ENCODE measurements at regions not wholly inside any gene's neighbourhood (a gene's known extent, or its start where the extent isn't known, plus 50 kb on each side); places are given as distances from the start of the nearest gene placed in this dataset.
A peak's percentile ranks its signal among the peaks of the same experiment; 100 is the strongest.

DNA sequence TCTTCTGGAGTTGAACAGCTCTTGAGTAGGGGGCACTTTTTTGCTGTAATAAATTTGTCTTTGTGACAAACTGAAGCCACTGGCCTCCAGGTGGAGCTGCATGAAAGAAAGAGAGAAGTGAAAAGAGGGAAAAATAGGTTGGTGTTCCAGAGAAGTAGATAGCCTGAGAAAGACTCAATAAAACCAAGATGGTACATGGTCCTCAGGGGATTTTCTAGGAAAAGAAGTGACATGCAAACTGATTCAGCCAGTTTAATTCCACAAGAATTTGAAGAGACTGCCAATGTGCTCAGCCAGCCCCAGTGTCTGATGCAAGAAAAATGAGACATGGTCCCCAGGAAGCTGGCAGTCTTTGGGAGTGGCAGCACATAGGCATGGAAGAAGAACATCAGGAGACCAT lies 152.7 kb downstream of the CD47 start:
- no peaks in the 10 kb centered on the region for H3K36me3 ChIP-seq
- H3K4me1 ChIP-seq = peaks cover 0 to 16% (median 7%) of the 10 kb centered on the region in 4 donors
- no peak for DNase-seq (ENCODE audit: extremely low spot score)
- H3K27me3 ChIP-seq = no peaks in the 10 kb centered on the region
- H3K27ac ChIP-seq (replicated peaks in 1 of 4) = no peak overlapping the region
- no peak overlapping the region for H3K4me3 ChIP-seq
- TF ChIP-seq EP300 (IDR thresholded peaks at IDR 0.05) (no peak), CTCF (IDR thresholded peaks at IDR 0.05) (peak; percentile 51 to 57 (median 55))
- H3K9me3 ChIP-seq = no peaks in the 10 kb centered on the region
- intact Hi-C loops (cut with DNase I) = loop anchor here (10.0 kb wide), 2 partner anchors 467 to 547 kb away; no protein-coding TSS in a partner anchor

DNA sequence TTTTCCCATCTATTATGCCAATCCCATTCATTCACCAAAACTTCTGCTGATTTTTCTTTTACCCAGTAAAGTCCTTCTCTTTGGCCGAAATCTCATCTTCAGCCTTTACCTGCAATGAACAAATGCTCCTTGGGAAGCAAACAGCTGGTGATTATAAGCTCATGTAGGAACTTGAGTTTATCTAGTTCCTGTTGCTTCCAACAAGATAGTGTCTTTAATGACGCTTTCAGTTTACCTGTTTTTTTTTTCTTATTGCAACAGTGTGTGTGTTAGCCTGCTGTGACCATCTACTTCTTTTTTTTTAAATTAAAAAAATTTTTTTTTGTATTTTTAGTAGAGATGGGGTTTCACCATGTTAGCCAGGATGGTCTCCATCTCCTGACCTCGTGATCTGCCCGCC lies 156.0 kb downstream of the CD47 start:
- TF ChIP-seq EP300 (IDR thresholded peaks at IDR 0.05) (no peak), POLR2AphosphoS5 (IDR thresholded peaks at IDR 0.05) (no peak), CTCF (IDR thresholded peaks at IDR 0.05) (no peak), POLR2A (IDR thresholded peaks at IDR 0.05; ENCODE audit: low read depth) (no peak)
- intact Hi-C loops (cut with DNase I) = loop anchor here (10.0 kb wide), 2 partner anchors 470 to 550 kb away; no protein-coding TSS in a partner anchor
- WGBS = 93% methylated on average over 4 of the region's 4 CpGs
- Histone ChIP-seq H3K36me3 (no peaks in the 10 kb centered on the region), H3K9me3 (no peaks in the 10 kb centered on the region), H3K4me1 (peaks cover 0 to under 1% (median 0%) of the 10 kb centered on the region in 4 donors), H3K4me3 (no peak overlapping the region), H3K27ac (replicated peaks in 1 of 4) (no peak overlapping the region), H3K27me3 (no peaks in the 10 kb centered on the region)
- DNase-seq (ENCODE audit: extremely low spot score) = no peak

DNA sequence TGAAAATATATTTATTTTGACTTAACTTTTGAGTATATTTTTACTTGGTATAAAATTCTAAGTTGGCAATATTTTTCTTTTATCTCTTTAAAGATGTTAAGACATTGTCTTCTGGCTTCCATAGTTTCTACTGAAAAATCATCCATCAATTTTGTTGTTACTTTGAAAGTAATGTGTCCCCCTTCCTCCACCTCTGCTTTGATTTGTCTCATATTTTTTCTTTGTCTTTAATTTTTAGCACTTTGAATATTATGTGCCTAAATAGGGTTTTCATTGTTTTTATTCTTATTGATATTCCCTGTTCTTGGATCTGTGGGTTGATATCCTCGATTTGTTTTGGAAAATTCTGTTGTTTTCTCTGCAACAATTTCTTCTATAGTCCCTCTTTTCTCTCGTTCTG lies 157.4 kb downstream of the CD47 start:
- peaks cover 0 to 5% (median 1%) of the 10 kb centered on the region in 4 donors for H3K4me1 ChIP-seq
- intact Hi-C loops (cut with DNase I) = loop anchor here (10.0 kb wide), 2 partner anchors 471 to 551 kb away; no protein-coding TSS in a partner anchor
- no peaks in the 10 kb centered on the region for H3K36me3 ChIP-seq
- H3K4me3 ChIP-seq = no peak overlapping the region
- no peaks in the 10 kb centered on the region for H3K27me3 ChIP-seq
- no peak for DNase-seq (ENCODE audit: extremely low spot score)
- WGBS = 89% methylated on average over 2 of the region's 2 CpGs
- no peak for TF ChIP-seq EP300 (IDR thresholded peaks at IDR 0.05)
- no peak for TF ChIP-seq CTCF (IDR thresholded peaks at IDR 0.05)
- TF ChIP-seq POLR2AphosphoS5 (IDR thresholded peaks at IDR 0.05) = no peak
- H3K27ac ChIP-seq (replicated peaks in 1 of 4) = no peak overlapping the region
- no peaks in the 10 kb centered on the region for H3K9me3 ChIP-seq

DNA sequence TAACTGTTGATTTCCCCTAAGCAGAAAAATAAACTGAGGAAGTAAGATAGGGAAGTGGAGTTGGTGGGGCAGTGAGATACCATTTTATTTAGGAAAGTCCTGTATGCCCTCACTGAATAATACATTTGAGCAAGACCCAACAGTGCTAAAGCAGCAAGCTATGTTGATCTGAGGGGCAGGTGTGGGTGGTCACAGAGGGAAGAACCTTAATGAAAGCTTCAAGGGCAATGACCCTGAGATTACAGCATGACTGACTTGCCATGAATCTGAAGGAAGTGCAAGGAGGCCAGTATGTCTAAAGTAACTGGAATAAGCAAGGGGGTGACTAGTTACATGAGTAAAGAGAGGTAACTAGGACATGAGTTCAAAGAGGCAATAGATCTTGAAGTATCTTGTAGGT lies 159.5 kb downstream of the CD47 start:
- DNase-seq (ENCODE audit: extremely low spot score) = no peak
- Histone ChIP-seq H3K36me3 (no peaks in the 10 kb centered on the region), H3K27ac (replicated peaks in 1 of 4) (no peak overlapping the region), H3K4me1 (peaks cover 5 to 23% (median 19%) of the 10 kb centered on the region in 4 donors), H3K4me3 (no peak overlapping the region), H3K27me3 (no peaks in the 10 kb centered on the region), H3K9me3 (no peaks in the 10 kb centered on the region)
- intact Hi-C loops (cut with DNase I) = loop anchor here (10.0 kb wide), 2 partner anchors 473 to 553 kb away; no protein-coding TSS in a partner anchor
- TF ChIP-seq POLR2A (IDR thresholded peaks at IDR 0.05; ENCODE audit: low read depth) (no peak), POLR2AphosphoS5 (IDR thresholded peaks at IDR 0.05) (no peak), EP300 (IDR thresholded peaks at IDR 0.05) (no peak), CTCF (IDR thresholded peaks at IDR 0.05) (no peak)

DNA sequence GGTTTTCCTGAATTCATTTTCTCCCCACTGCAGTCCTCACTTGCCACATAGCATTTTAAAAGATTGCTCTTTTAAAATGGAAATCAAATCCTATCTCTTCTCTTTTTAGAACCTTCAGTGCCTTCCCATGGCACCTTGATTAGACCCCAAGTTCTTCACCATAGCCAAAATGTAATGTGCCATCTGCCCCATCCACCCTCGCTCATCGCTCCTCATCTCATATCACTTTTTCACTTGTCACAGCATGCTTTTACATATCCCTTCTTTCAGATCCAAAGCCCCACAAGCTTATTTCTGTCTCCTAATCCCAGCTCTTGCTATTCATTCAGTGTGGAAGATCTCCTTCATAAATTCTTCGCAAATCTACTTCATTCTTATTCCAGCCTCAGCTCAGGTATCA lies 161.7 kb downstream of the CD47 start:
- Histone ChIP-seq H3K4me3 (no peak overlapping the region), H3K9me3 (no peaks in the 10 kb centered on the region), H3K27ac (replicated peaks in 1 of 4) (no peak overlapping the region), H3K27me3 (no peaks in the 10 kb centered on the region), H3K4me1 (peaks cover 5 to 23% (median 19%) of the 10 kb centered on the region in 4 donors), H3K36me3 (no peaks in the 10 kb centered on the region)
- 86% methylated on average over 3 of the region's 3 CpGs for WGBS
- TF ChIP-seq EP300 (IDR thresholded peaks at IDR 0.05) (no peak), CTCF (IDR thresholded peaks at IDR 0.05) (no peak), POLR2AphosphoS5 (IDR thresholded peaks at IDR 0.05) (no peak), POLR2A (IDR thresholded peaks at IDR 0.05; ENCODE audit: low read depth) (no peak)
- intact Hi-C loops (cut with DNase I) = loop anchor here (5.0 to 10.0 kb wide), 3 partner anchors 244 to 692 kb away; partner anchors contain the start of gene IFT57
- peak; percentile 37 for DNase-seq (ENCODE audit: extremely low spot score)

All from esophagus muscularis mucosa (tissue), 4 donors.